BJ (cell line): ENCODE measurements at regions not wholly inside any gene's neighbourhood (a gene's known extent, or its start where the extent isn't known, plus 50 kb on each side); places are given as distances from the start of the nearest gene placed in this dataset.

ENCODE experiments used
- CTCF ChIA-PET: fragments of 350-600 bp; formaldehyde crosslinking; extraction: SDS; loops from one replicate; lab custom pipeline; 2021; ENCODE audit warnings: antibody characterized with exemption, inconsistent platforms; lab: Yijun Ruan, JAX
- POLR2A ChIA-PET: fragments of 300-600 bp; sonication (Branson Sonifier 250); formaldehyde crosslinking; extraction: SDS; loops from one replicate; lab custom pipeline; 2021; ENCODE audit warnings: antibody characterized with exemption; lab: Charles Lee
- DNase-seq: peaks from one replicate; pipeline ENCODE4 v3.0.0-alpha.2; 2011; ENCODE audit warnings: low read depth
- H3K27me3 ChIP-seq: 2 replicates; pipeline ENCODE4 v1.6.0; 2011; ENCODE audit warnings: low read length; ENCODE audit not compliant: control insufficient read depth, insufficient read depth
- H3K36me3 ChIP-seq: 2 replicates; pipeline ENCODE4 v1.5.1; 2011; ENCODE audit warnings: low read length; ENCODE audit not compliant: control insufficient read depth, insufficient read depth
- H3K4me3 ChIP-seq: 2 replicates; pipeline ENCODE4 v1.5.1; 2011; ENCODE audit warnings: low read depth, mild to moderate bottlenecking, control low read depth, low read length
- TF ChIP-seq, protein P1 (sequence below): IDR thresholded peaks from 2 replicates; pipeline ENCODE4 v1.5.1; 2011; ENCODE audit warnings: low read depth, mild to moderate bottlenecking, control low read depth, inconsistent platforms, low read length, moderate library complexity; ENCODE audit not compliant: insufficient read depth

DNA sequence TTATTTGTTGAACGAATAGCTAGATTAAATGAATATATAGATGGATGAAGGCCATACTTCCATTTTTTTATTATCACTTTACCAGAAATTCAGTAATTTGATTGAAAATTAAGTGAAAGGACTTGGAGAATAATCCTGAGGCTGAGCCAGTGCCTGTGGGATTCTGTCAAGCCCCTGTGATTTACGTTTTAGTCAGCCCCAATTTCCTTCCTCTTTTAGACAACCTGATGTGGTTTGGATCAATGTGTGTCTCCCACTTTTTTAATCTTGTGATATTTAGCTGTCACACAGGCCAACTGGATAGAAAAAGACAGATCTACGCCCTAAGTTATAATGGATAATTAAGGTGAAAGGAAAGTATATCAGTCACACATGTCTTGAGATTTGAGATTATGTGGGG, 188.8 kb downstream of the EDN1 start:
- Histone ChIP-seq H3K4me3 (no peak overlapping the region), H3K36me3 (no peaks in the 10 kb centered on the region), H3K27me3 (no peaks in the 10 kb centered on the region)
- TF ChIP-seq, protein P1, sequence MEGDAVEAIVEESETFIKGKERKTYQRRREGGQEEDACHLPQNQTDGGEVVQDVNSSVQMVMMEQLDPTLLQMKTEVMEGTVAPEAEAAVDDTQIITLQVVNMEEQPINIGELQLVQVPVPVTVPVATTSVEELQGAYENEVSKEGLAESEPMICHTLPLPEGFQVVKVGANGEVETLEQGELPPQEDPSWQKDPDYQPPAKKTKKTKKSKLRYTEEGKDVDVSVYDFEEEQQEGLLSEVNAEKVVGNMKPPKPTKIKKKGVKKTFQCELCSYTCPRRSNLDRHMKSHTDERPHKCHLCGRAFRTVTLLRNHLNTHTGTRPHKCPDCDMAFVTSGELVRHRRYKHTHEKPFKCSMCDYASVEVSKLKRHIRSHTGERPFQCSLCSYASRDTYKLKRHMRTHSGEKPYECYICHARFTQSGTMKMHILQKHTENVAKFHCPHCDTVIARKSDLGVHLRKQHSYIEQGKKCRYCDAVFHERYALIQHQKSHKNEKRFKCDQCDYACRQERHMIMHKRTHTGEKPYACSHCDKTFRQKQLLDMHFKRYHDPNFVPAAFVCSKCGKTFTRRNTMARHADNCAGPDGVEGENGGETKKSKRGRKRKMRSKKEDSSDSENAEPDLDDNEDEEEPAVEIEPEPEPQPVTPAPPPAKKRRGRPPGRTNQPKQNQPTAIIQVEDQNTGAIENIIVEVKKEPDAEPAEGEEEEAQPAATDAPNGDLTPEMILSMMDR: no peak
- ChIA-PET POLR2A (no interaction called here), CTCF (interaction anchor here (1.1 to 1.2 kb wide), 2 partner anchors 11 to 12 kb away, joined by 3 read pairs; no protein-coding TSS in a partner anchor)
- no peak for DNase-seq

DNA sequence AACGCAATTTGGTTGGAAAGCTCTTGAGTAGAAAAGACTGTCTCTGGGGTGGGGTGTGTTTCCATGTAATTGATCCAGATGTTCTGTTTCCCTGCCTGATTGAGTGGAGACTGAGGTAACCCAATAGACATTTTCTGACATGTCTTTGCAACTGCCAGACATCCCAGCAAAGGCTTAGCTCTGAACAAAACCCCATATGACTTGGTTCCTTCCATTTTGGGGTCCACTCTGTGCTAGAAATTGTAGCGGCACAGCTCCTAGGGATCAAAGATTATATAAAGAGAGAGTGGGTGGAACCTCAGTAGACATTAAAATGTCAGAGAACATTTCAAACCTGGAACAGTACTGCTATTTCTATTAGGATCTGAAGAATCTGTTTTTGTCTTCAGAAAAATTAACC, 189.3 kb downstream of the EDN1 start:
- no peak overlapping the region for H3K4me3 ChIP-seq
- ChIA-PET POLR2A (no interaction called here), CTCF (interaction anchor here (1.1 to 1.2 kb wide), 2 partner anchors 11 to 13 kb away, joined by 3 read pairs; no protein-coding TSS in a partner anchor)
- TF ChIP-seq, protein P1: no peak
- no peaks in the 10 kb centered on the region for H3K27me3 ChIP-seq
- DNase-seq: no peak
- H3K36me3 ChIP-seq: no peaks in the 10 kb centered on the region

DNA sequence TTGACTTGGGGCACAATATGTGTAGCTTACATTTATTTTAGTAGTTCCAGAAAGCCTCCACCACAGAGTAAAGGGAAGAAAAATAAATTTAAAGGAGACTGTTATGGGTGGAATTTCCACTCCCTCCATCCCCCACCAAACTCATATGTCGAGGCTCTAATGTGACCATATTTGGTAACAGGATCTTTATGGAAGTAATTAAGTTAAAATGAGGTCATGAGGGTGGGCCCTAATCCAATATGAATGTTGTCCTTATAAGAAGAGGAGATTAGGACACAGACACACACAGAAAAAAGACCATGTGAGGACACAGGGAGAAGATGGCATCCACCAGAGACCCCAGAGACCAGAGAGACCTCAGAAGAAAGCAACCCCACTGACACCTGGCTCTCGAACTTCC, 189.7 kb downstream of the EDN1 start:
- POLR2A ChIA-PET: no interaction called here
- Histone ChIP-seq H3K36me3 (no peaks in the 10 kb centered on the region), H3K27me3 (no peaks in the 10 kb centered on the region), H3K4me3 (no peak overlapping the region)
- CTCF ChIA-PET: interaction anchor here (1.2 kb wide), 1 partner anchor 11 kb away, joined by 3 read pairs; no protein-coding TSS in a partner anchor
- TF ChIP-seq, protein P1: no peak
- peak; percentile 10 for DNase-seq

DNA sequence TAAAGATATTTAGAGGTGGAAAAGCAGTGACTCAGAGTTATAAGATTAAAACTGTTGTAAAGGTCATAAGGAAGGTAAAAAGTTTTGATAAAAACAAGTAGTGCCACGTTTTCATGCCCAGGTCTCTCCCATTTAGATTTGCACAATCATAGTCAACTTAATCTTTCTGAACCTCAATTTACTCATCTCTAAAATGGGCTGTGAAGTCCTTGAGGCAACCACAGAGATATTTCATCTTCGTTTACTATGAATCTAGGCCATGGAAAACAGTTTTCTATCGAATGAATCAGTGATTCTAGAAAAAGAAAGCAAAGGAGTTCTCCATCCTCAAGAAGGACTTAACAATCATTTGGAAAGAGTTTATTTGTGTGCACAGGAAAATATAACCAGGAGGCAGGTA, 190.2 kb downstream of the EDN1 start:
- no peaks in the 10 kb centered on the region for H3K27me3 ChIP-seq
- ChIA-PET POLR2A (no interaction called here), CTCF (interaction anchor here (1.2 kb wide), 1 partner anchor 10 kb away, joined by 3 read pairs; no protein-coding TSS in a partner anchor)
- DNase-seq: no peak
- no peaks in the 10 kb centered on the region for H3K36me3 ChIP-seq
- TF ChIP-seq, protein P1: no peak
- no peak overlapping the region for H3K4me3 ChIP-seq

DNA sequence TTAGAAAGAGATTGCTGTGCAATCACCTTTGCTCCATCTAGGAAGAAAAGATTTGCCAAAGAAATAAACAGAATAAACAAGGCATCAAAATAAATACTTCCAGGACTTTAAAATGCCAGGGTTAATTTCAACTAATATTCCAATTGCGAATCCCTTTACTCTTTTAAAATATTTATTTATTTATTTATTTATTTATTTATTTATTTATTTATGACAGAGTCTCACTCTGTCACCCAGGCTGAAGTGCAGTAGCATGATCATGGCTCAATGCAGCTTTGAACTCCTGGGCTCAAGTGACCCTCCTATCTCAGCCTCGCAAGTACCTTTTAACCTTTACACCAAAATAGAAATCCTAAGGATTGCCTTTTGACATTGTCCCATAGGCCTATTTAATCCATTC, 191.1 kb downstream of the EDN1 start:
- Histone ChIP-seq H3K4me3 (no peak overlapping the region), H3K36me3 (no peaks in the 10 kb centered on the region), H3K27me3 (no peaks in the 10 kb centered on the region)
- ChIA-PET POLR2A (no interaction called here), CTCF (interaction anchor here (0.5 to 0.9 kb wide), 3 partner anchors 8 to 116 kb away, joined by 3 to 4 read pairs (median 3); no protein-coding TSS in a partner anchor)
- DNase-seq: no peak
- TF ChIP-seq, protein P1: no peak
